HUES64 (cell line): ENCODE measurements at regions not wholly inside any gene's neighbourhood (a gene's known extent, or its start where the extent isn't known, plus 50 kb on each side); places are given as distances from the start of the nearest gene placed in this dataset.

Experiments used
- H3K27ac ChIP-seq: 2 replicates; pipeline ENCODE4 v1.7.0; 2013; ENCODE audit warnings: low read depth, low read length, inconsistent platforms
- H3K27me3 ChIP-seq: 2 replicates; pipeline ENCODE4 v1.6.1; 2013; ENCODE audit warnings: mild to moderate bottlenecking, low read length; ENCODE audit not compliant: insufficient read depth
- H3K36me3 ChIP-seq: 2 replicates; pipeline ENCODE4 v1.6.1; 2013; ENCODE audit warnings: mild to moderate bottlenecking, low read length; ENCODE audit not compliant: insufficient read depth
- H3K4me1 ChIP-seq: 2 replicates; pipeline ENCODE4 v1.6.1; 2013; ENCODE audit warnings: mild to moderate bottlenecking, low read length, moderate library complexity; ENCODE audit not compliant: insufficient read depth
- H3K4me3 ChIP-seq: 2 replicates; pipeline ENCODE4 v1.5.1; 2013; ENCODE audit warnings: mild to moderate bottlenecking, low read length, moderate library complexity
- H3K9ac ChIP-seq: 2 replicates; pipeline ENCODE4 v1.6.1; 2013; ENCODE audit warnings: mild to moderate bottlenecking, low read depth, low read length
- H3K9me3 ChIP-seq: 2 replicates; pipeline ENCODE4 v1.6.1; 2013; ENCODE audit warnings: low read depth, low read length; ENCODE audit not compliant: insufficient read depth
- WGBS: fragments of 150-250, 120-280 bp; methylation state at CpG from one replicate; pipeline ENCODE4 v1.1.7; 2013; ENCODE audit warnings: missing lambda C conversion rate; 5-methylcytosine and 5-hydroxymethylcytosine counted together

GRCh38 chr2:188919824-188920223 is 54.3 kb upstream of the COL3A1 start:
- H3K4me3 ChIP-seq: no peak overlapping the region
- H3K4me1 ChIP-seq: no peaks in the 10 kb centered on the region

GRCh38 chr2:188922191-188922590 is 52.0 kb upstream of the COL3A1 start:
- no peak overlapping the region for H3K27ac ChIP-seq
- no peaks in the 10 kb centered on the region for H3K4me1 ChIP-seq
- no peaks in the 10 kb centered on the region for H3K36me3 ChIP-seq
- no peak overlapping the region for H3K9ac ChIP-seq
- no peaks in the 10 kb centered on the region for H3K9me3 ChIP-seq
- no peak overlapping the region for H3K4me3 ChIP-seq
- no peaks in the 10 kb centered on the region for H3K27me3 ChIP-seq
- WGBS: no CpG with 5 or more reads among the region's 1 CpG

More at GRCh38 chr2:188919824-188920223, 54.3 kb upstream of the COL3A1 start:
- WGBS: 94% methylated on average over 2 of the region's 2 CpGs
- H3K9ac ChIP-seq: no peak overlapping the region
- H3K27me3 ChIP-seq: no peaks in the 10 kb centered on the region
- no peak overlapping the region for H3K27ac ChIP-seq
- no peaks in the 10 kb centered on the region for H3K9me3 ChIP-seq
- H3K36me3 ChIP-seq: no peaks in the 10 kb centered on the region
